Spleen (tissue), 7 donors: ENCODE measurements at regions not wholly inside any gene's neighbourhood (a gene's known extent, or its start where the extent isn't known, plus 50 kb on each side); places are given as distances from the start of the nearest gene placed in this dataset.

Experiments
- CTCF ChIP-seq, 11 experiments: fragments of 200-600 bp in 7 of 11; fragments of 450-650 bp in 4 of 11; sonication (generic) in 4 of 11; IDR thresholded peaks in 8 of 11; conservative IDR thresholded peaks in 3 of 11; 1 replicate in 7 of 11; 2 replicates in 4 of 11; pipeline versions ENCODE4 v1.4.0 to v1.8.0; 2016 to 2021; ENCODE audit warnings: antibody characterized with exemption in 11 of 11, inconsistent platforms in 4 of 11, mild to moderate bottlenecking in 1 of 11
- POLR2A ChIP-seq, 3 donors: fragments of 450-650 bp; IDR thresholded peaks; one replicate each; pipeline ENCODE4 v1.5.1; 2017; ENCODE audit warnings: antibody characterized with exemption in 3 of 3, mild to moderate bottlenecking in 1 of 3
- POLR2AphosphoS5 ChIP-seq, 3 donors: sonication (generic); formaldehyde crosslinking; IDR thresholded peaks; one replicate each; pipeline ENCODE4 v1.5.1; 2017; ENCODE audit warnings: antibody characterized with exemption in 3 of 3
- donor health status: DM: no; HTN: no; CAD: no; lungs with moderate emphysema.
- donor health status: DM: no; HTN: no; CAD: no.
- donor health status: DM: no; HTN: no; CAD: no.

- TF ChIP-seq CTCF (IDR thresholded peaks at IDR 0.05 in 8 of 11, conservative IDR thresholded peaks at IDR 0.05 in 3 of 11) = no peak
- TF ChIP-seq POLR2AphosphoS5 (IDR thresholded peaks at IDR 0.05) = no peak
- TF ChIP-seq POLR2A (IDR thresholded peaks at IDR 0.05) = no peak
These were observed 260.6 kb downstream of the BAMBI start for GRCh38 chr10:28937959-28938358.
